NB4 (cell line): ENCODE measurements at regions not wholly inside any gene's neighbourhood (a gene's known extent, or its start where the extent isn't known, plus 50 kb on each side); places are given as distances from the start of the nearest gene placed in this dataset.

ENCODE experiments used
- DNase-seq: peaks from one replicate; pipeline ENCODE4 v3.0.0; 2010; ENCODE audit warnings: low read depth
- H3K4me3 ChIP-seq: one replicate; pipeline ENCODE4 v1.5.1; 2011; ENCODE audit warnings: mild to moderate bottlenecking, low read depth, low read length, moderate library complexity
- CTCF ChIP-seq: IDR thresholded peaks from one replicate; pipeline ENCODE4 v1.5.1; 2012; ENCODE audit warnings: low read depth, low read length
- MYC ChIP-seq: IDR thresholded peaks from 2 replicates; pipeline ENCODE4 v1.6.1; 2011; ENCODE audit warnings: low read depth, low read length
- POLR2A ChIP-seq: IDR thresholded peaks from 2 replicates; pipeline ENCODE4 v1.6.1; 2011; ENCODE audit warnings: mild to moderate bottlenecking; ENCODE audit not compliant: insufficient read length; ENCODE audit errors: extremely low read depth
- TF ChIP-seq, protein P1 (sequence below): IDR thresholded peaks from 2 replicates; pipeline ENCODE4 v1.6.1; 2011; ENCODE audit warnings: low read depth, low read length

GRCh38 chr2:223222397-223222796, 170.4 kb downstream of the KCNE4 start:
- no peak for DNase-seq
- H3K4me3 ChIP-seq = no peak overlapping the region
- TF ChIP-seq POLR2A (no peak), CTCF (no peak), MYC (no peak)
- TF ChIP-seq, protein P1, sequence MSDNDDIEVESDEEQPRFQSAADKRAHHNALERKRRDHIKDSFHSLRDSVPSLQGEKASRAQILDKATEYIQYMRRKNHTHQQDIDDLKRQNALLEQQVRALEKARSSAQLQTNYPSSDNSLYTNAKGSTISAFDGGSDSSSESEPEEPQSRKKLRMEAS = no peak

- no peak for DNase-seq
- TF ChIP-seq MYC (no peak), POLR2A (no peak)
- TF ChIP-seq, protein P1 = no peak
- H3K4me3 ChIP-seq = no peak overlapping the region
These were observed 171.2 kb downstream of the KCNE4 start for GRCh38 chr2:223223156-223223555.

- DNase-seq = no peak
- H3K4me3 ChIP-seq = no peak overlapping the region
- TF ChIP-seq MYC (no peak), POLR2A (no peak), CTCF (no peak)
- TF ChIP-seq, protein P1 = no peak
These were observed 173.3 kb downstream of the KCNE4 start for GRCh38 chr2:223225266-223225665.

DNA sequence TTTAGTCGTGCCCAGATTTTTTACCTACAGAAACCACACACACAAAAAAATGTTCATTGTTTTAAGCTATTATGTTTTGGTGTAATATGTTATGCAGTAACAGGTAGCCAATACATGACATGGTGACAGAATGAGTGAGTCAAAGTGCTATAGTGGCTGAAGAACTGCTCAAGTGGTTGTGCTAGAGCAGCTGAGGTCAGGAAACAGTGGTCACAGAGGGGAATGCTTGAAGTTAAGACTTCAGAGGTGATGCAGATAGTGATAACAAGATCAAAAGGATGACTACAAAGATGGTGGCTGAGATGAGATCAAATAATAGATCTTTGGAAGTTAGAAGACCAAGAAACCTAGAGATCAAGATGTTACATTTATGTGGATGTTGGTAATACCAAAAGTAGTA, 174.3 kb downstream of the KCNE4 start:
- TF ChIP-seq POLR2A (no peak), MYC (no peak), CTCF (no peak)
- TF ChIP-seq, protein P1 = no peak
- no peak for DNase-seq
- no peak overlapping the region for H3K4me3 ChIP-seq

- no peak for DNase-seq
- TF ChIP-seq, protein P1 = no peak
- no peak for TF ChIP-seq POLR2A
- TF ChIP-seq MYC = no peak
These were observed 175.3 kb downstream of the KCNE4 start for GRCh38 chr2:223227338-223227737.

GRCh38 chr2:223228871-223229270, 176.9 kb downstream of the KCNE4 start:
- H3K4me3 ChIP-seq = no peak overlapping the region
- no peak for TF ChIP-seq POLR2A
- no peak for DNase-seq

More at GRCh38 chr2:223227338-223227737, 175.3 kb downstream of the KCNE4 start:
- no peak overlapping the region for H3K4me3 ChIP-seq

- no peak overlapping the region for H3K4me3 ChIP-seq
- no peak for DNase-seq
- no peak for TF ChIP-seq POLR2A
- no peak for TF ChIP-seq MYC
- TF ChIP-seq, protein P1 = no peak
- no peak for TF ChIP-seq CTCF
These were observed 178.4 kb downstream of the KCNE4 start for GRCh38 chr2:223230352-223230751.
